GM12875 (cell line): ENCODE measurements at regions not wholly inside any gene's neighbourhood (a gene's known extent, or its start where the extent isn't known, plus 50 kb on each side); places are given as distances from the start of the nearest gene placed in this dataset.

Experiments used
- H3K4me3 ChIP-seq: one replicate; pipeline ENCODE4 v1.5.1; 2011; ENCODE audit warnings: low read depth, low read length, control low read depth
- TF ChIP-seq, protein P1 (sequence below): IDR thresholded peaks from 2 replicates; pipeline ENCODE4 v1.5.1; 2011; ENCODE audit warnings: low read depth, mild to moderate bottlenecking, control low read depth, inconsistent platforms, low read length, moderate library complexity, borderline replicate concordance; ENCODE audit not compliant: insufficient read depth

DNA sequence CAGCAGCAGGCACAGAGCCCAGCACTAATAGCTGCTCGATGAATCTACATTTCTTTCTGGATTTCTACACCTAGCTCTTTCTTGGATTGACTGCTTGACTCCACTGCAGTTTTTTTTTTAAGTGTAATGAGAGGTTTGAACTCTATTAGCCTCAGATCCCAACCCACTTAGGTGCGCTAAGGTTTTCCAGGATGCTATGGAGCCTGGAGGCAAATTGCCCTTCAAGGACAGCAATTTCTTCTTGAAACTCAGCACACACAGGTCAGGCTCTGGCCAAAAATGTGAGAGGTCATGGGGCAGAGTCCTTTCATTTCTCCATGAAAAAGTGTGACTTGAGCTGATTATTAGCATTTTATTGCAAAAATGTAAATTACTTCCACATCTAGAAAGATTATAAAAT is 52.3 kb upstream of the TIAM2 start:
- H3K4me3 ChIP-seq: no peak overlapping the region
- TF ChIP-seq, protein P1, sequence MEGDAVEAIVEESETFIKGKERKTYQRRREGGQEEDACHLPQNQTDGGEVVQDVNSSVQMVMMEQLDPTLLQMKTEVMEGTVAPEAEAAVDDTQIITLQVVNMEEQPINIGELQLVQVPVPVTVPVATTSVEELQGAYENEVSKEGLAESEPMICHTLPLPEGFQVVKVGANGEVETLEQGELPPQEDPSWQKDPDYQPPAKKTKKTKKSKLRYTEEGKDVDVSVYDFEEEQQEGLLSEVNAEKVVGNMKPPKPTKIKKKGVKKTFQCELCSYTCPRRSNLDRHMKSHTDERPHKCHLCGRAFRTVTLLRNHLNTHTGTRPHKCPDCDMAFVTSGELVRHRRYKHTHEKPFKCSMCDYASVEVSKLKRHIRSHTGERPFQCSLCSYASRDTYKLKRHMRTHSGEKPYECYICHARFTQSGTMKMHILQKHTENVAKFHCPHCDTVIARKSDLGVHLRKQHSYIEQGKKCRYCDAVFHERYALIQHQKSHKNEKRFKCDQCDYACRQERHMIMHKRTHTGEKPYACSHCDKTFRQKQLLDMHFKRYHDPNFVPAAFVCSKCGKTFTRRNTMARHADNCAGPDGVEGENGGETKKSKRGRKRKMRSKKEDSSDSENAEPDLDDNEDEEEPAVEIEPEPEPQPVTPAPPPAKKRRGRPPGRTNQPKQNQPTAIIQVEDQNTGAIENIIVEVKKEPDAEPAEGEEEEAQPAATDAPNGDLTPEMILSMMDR: no peak

DNA sequence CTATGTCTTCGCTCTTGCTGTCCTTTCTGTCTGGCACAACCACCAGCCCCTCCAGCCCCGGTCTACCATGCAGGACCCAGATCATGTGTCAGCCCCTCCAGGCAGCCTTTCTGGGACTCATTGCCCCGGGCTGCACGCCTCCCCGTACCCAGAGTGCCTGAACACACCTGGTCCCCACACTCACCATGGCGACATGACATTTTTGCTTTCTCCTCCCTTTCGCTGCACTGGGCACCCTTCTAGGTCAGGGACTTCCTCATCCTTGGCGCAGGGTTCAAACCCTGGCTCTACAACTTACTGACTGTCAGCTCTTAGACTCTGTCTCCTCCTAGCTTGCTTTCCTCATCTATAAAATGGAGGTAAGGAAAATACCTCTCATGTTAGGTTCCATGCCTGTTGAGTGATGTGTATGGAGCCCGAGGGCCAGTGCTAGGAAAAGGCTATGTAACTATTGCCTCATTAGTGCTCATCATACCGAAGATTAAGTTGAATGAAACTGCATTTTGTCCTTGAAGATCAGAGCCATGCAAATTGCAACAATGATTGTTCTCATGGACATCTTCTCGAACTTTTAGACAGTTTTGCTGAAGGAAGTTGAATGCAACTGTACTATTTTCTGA is 49.7 kb upstream of the TIAM2 start:
- TF ChIP-seq, protein P1: no peak
- H3K4me3 ChIP-seq: no peak overlapping the region
